HG03457 (cell line): ENCODE measurements at regions not wholly inside any gene's neighbourhood (a gene's known extent, or its start where the extent isn't known, plus 50 kb on each side); places are given as distances from the start of the nearest gene placed in this dataset.
"Not testable (repeated sequence)": the region's sequence is repeated elsewhere in the genome, so short reads cannot be mapped to it uniquely, and the experiment has no call there.

Experiments used
- ATAC-seq: cut with Tn5 transposase; IDR thresholded peaks from one replicate; pipeline ENCODE4 v1.9.1; 2021; ENCODE audit warnings: moderate number of reproducible peaks; ENCODE audit not compliant: unreplicated experiment

DNA sequence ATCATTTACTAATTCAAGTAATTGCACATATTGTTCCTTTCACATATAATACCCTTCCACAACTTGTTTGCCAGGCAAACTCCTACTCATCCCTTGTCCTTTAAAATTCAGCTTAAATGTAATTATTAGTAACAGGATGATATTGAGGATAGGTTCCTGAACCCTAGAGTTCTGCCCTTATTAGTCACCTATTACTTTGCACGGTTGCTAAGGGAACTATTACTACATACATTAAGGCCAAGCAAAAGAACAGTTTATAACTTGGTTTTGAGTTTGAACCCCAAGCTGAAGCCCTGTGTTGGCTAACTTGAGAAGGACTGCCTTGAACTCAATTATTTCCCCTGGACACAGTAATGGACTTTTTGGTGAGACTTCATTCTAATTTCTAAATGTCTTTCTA, 529.7 kb downstream of the IGSF11 start:
- ATAC-seq = no peak

DNA sequence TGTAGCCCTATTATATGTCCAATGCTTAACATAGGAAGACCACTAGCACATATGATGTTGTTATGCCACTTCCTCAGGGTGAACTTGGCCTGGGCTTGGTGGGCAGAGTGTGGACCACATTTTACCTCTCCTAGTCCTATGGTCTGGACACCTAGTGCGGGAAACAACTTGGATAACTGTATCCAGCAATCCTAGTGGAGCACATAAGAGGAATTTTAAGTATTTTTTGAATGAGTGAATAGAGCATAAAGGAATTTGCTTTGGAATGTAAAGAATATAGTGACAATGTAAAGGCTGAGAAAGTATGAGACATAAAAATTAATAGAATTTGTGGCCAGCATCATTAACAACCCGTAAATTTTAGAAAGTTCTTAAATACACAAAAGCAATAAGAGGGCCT, 528.9 kb downstream of the IGSF11 start:
- no peak for ATAC-seq

DNA sequence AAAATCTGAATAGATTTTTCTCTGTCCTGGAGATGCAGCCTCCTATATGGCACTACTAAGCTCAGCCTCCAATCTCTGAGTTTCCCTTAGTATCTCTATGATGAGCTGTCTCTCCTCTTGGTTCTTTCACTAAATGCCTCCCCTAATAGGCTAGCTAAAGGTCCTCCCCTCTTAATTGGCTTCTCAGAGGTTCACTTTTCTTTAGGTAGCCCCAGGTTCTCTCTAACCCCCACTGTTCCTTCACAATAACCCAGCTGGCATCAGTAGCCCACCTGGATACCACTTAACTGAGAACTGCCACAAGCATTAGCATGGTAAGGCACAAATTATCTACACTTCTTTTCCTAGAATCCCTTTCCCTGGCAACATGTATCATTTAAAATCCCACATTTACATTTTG, 523.2 kb downstream of the IGSF11 start:
- no peak for ATAC-seq

DNA sequence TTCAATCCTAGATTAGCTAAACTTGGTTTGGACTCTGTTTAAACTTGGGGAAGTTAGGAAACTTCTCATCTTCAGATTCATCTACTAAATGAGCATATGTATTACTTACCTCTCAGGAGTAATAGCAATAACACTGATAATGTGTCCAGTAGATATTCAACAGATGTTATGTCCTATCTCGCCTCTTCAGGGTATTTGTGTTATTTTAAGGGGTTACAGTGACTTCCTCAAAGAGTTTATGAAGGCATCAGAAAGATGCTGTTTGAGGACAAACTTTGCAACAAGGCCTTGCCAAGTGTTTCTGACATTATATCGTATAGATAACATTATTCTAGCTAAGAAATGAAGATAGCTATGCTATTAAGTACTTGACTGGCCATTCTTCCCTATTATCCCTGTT, 522.3 kb downstream of the IGSF11 start:
- no peak for ATAC-seq

- ATAC-seq = no peak
Observed at GRCh38 chr3:118525077-118525476, 509.6 kb downstream of the IGSF11 start.

DNA sequence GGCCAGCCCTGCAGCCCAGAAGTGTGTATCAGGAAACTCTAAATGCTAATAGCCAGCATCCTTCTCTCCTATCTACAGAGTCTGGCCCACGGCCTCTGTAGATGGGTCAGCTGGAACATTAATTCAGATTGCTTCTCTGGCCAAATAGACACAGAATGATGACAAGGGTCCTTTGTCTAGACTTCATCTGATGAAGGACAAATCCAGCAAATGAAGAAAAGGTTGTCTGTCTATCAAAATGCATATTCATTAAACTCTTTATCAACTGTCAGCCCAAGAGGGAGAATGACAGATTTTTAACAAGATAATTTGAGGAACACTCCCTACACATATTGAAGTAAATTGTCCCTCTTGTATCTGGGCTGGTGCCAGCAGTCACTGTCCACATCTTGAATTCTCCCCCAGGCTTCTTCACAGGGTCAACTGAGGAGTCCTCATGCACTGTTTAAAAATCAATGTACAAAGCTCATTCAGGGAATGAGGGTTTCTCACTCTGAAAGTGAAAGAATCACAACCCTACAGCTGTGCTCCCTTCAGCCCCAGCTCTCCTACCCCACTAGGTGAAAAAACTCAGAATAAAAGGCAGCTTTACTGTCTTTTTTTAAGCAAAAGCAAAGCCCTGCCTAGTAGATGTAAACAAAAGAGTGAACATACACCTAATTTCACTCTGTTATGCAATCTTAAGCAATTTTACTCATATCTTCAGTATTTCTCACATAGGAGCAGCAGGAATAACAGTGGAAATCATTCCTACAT, 507.7 kb downstream of the IGSF11 start:
- no peak for ATAC-seq

DNA sequence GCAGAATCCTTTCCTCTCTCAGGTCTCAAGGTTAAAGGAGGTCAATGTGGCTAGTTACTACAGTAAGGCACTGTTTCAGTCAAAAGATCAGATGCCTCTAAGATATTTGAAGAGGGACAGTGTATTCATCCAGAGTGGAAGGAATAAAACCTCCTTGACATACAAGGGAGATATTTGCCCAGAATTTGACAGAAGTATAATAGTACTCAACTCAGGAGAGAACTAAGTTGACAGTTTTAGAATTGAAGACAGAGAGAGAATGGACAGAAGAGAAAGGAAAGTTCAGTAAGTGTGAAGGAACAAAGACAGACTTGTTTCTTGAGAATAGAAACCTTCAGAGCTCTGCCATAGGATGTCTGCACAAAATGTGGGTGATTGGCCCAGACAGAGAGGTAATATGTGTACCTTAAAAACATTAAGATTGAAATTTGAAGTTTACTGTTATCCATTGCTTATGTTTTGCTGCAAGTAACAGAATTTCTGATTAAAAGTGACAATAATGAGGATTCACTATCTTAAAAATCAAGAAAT, 507.1 kb downstream of the IGSF11 start:
- no peak for ATAC-seq

- no peak for ATAC-seq
Observed at GRCh38 chr3:118529554-118529953, 505.1 kb downstream of the IGSF11 start.

- ATAC-seq = no peak
Observed at GRCh38 chr3:118530350-118530922, 504.2 kb downstream of the IGSF11 start.

DNA sequence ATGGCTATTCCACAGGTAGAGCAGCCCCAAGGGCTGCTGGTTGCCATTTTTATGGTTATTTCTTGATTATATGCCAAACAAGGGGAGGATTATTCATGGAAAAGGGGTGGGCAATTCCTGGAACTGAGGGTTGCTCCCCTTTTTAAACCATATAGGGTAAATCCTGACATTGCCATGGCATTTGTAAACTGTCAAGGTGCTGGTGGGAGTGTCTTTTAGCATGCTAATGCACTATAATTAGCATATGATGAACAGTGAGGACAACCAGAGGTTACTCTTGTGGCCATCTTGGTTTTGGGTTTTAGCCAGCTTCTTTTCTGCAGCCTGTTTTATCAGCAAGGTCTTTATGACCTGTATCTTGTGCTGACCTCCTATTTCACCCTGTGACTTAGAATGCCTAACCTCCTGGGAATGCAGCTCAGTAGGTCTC, 503.7 kb downstream of the IGSF11 start:
- ATAC-seq = not testable (repeated sequence)

GRCh38 chr3:118531816-118532215, 502.8 kb downstream of the IGSF11 start:
- no peak for ATAC-seq

GRCh38 chr3:118533676-118534075, 501.0 kb downstream of the IGSF11 start:
- no peak for ATAC-seq

DNA sequence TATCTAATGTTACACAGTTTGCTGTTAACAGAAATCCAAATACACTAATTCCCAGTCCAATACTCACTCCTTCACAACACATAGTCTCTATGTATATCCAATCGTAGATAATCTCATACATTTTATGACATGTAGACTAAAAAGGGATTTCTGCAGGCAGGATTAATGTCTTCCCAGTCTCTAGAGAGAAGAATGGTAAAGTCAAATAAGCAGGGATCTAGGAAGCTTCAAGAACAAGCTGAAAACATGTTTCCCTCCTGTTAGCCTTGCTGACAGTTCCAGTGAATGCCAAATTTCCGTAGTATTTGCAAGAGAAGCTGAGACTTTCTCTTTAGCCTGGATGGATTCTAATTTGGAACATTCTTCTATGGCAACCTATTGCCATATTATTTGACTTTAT, 500.1 kb downstream of the IGSF11 start:
- ATAC-seq = no peak

DNA sequence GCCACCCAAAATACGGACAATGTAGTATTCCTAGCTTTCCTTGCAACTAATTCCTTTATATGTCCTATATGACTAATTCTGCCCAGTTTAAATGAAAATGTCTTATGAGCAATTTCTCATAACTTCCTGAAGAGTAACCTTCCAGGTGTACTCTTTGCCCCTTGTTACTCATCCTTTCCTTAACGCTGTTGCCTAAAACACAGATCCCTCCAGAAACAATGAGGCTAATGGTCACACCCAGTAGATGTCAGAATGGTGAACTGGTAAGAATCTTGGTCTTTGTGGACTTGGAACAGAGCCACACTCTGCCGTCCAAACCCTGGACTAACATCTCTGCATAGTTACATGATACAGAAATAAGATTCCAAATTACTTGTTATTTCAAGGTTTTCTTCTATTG, 497.9 kb downstream of the IGSF11 start:
- no peak for ATAC-seq

DNA sequence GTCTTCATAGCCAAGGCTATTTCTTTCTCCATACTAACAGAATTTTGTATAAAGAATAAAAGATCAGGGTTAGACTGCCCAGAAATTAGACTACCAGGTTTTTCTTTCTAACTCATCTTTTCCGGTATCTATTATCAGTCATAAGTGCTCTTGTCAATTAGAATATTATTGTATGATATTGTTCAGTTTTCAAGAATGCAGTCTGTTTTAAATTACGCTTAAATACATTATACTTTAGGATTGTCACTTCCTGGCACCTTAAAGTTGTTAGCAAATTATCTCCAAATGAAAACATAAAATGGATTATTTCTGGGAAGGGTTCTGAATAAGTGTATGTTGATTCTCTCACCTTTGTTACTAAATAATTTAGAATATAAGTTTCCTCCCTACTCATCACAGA, 497.2 kb downstream of the IGSF11 start:
- no peak for ATAC-seq

DNA sequence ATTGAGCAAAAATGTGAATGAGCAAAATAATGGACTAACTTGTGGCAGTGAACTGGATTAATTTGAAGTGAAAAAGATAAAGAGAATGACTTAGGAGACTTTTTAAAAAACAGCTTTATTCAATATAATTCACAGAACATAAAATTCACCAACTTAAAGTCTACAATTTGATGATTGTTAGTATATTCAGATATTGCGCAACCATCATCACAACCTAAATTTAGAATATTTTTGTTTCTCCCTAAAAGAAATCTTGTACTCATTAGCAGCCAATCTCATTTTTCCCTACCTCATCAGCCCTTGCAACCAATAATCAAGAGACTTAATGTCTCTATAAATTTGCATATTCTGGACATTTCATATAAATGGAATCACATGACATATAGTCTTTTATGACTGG, 496.5 kb downstream of the IGSF11 start:
- no peak for ATAC-seq

- ATAC-seq = not testable (repeated sequence)
Observed at GRCh38 chr3:118539820-118540447, 494.7 kb downstream of the IGSF11 start.

- not testable (repeated sequence) for ATAC-seq
Observed at GRCh38 chr3:118540448-118540821, 494.2 kb downstream of the IGSF11 start.

GRCh38 chr3:118540826-118541225, 493.8 kb downstream of the IGSF11 start:
- no peak for ATAC-seq

DNA sequence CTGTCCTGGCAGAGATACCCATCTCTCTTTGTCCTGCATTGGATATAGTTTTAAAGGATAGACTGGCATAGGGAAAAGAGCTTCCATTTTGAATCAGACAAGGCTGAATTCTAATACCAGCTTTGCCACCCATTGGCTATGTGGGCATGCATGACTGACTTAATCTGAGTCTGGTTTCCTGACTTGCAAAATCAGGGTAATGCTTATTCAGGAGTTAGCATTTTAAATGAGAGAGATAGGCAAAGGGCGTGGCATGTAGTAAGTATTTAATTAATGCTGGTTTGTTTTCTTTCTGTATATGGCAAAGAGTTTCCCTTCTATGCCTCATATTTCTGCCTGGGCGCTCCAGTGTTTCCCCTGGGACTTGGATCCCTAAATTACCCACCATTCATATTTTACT, 492.9 kb downstream of the IGSF11 start:
- no peak for ATAC-seq

DNA sequence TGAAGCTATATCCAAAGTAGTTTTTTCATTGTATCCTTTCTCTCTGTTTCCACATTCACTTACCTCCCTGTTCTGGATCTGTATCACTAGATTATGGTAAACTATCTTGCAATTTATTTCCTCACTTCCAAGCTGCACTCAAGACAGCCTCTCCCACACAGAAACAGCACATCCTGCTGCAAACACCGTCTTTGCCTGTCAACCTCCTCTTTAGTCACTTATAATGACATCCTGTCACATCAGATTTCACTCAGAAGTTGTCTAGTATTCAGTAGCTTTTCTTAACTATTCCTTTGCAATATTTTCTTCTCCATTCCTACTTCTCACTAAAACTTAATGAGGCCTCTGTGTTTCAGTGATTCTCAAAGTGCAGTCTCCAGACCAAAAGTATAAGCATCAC, 490.8 kb downstream of the IGSF11 start:
- ATAC-seq = no peak

GRCh38 chr3:118544458-118544857, 490.2 kb downstream of the IGSF11 start:
- no peak for ATAC-seq
